ENCODE measurements at regions not wholly inside any gene's neighbourhood (a gene's known extent, or its start where the extent isn't known, plus 50 kb on each side); places are given as distances from the start of the nearest gene placed in this dataset.

DNA sequence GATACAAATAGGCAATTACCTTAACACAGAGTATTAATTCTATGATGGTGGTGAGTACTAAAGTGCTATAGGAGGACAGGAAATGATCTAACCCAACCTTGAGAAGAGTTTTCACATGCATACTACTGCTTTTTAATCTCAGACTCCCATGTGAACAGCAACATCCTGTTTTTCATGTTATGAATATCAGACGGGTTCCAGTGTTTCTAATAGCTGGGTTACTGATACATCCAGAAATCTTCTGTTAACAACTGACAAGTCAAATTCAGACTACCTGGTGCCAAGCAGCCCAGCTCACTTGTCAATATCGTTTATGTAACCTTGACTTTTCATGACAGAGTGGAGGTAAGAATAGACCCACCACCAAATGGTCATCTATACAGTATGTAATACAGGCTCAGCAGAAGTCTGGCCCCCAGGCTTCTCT lies 220.2 kb upstream of the COL8A1 start:
- H3K27me3 ChIP-seq (replicated peaks), result no peaks in the 10 kb centered on the region
- no peak for DNase-seq
- H3K4me3 ChIP-seq (ENCODE audit: low read depth, low read length), result no peak overlapping the region
- in situ Hi-C loops (cut with HindIII; ENCODE audit: low pct_ligation_motif_present, low sequenced_read_pairs), result no loop called here
- H3K27ac ChIP-seq, result peak overlapping the region; percentile 38
- H3K36me3 ChIP-seq (replicated peaks), result no peaks in the 10 kb centered on the region
- TF ChIP-seq CTCF (IDR thresholded peaks at IDR 0.05; ENCODE audit: low read depth, low read length, missing control alignments), result no peak

DNA sequence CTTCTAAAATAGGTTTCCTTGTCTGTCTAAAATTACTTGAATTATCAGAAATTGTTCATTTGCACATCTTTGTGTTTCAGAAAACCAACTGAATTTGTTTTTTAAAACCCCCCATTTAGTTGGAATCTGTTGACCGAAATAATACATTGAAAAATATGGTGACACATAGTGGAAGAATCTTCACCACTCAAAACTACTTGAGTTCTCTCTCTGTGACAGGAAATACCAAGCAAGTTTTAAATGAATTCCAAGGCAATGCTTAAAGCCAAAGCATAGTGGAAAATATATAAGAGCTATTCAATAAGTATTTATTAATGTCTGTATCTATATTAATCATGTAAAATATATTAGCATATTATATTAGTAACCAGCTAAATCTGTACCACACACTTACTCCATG lies 224.9 kb upstream of the COL8A1 start:
- in situ Hi-C loops (cut with HindIII; ENCODE audit: low pct_ligation_motif_present, low sequenced_read_pairs), result no loop called here
- H3K4me3 ChIP-seq (ENCODE audit: low read depth, low read length), result no peak overlapping the region
- H3K27me3 ChIP-seq (replicated peaks), result no peaks in the 10 kb centered on the region
- no peaks in the 10 kb centered on the region for H3K36me3 ChIP-seq (replicated peaks)
- H3K27ac ChIP-seq, result peak overlapping the region; percentile 87
- no peak for TF ChIP-seq CTCF (IDR thresholded peaks at IDR 0.05; ENCODE audit: low read depth, low read length, missing control alignments)
- DNase-seq, result no peak

DNA sequence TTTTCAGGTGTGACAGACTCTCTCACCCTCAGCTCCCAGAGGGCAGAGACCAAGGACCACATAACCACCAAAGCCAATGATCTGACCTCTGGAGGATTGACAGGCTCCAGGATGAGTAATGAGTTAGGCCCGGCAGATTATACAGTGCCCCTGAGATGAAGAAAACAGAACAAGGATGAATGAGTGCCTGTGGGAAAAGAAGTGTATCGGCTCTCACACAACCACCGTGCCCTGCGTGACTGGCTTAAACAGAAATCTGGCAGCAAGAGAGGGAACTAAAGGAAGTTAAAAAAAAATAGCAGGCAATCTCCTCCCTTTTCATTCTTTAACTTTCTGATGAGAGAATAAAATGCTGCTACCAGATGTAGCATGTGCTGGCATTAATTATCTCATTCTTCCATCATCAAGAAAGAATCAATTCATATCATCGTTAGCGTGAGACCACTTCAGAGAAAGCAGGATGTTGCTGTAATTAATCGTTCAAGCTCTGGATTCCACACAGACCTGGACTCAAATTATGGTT lies 227.5 kb upstream of the COL8A1 start:
- Histone ChIP-seq H3K4me3 (ENCODE audit: low read depth, low read length) (no peak overlapping the region), H3K27ac (peak overlapping the region; percentile 89), H3K27me3 (replicated peaks) (no peaks in the 10 kb centered on the region), H3K36me3 (replicated peaks) (no peaks in the 10 kb centered on the region)
- no peak for TF ChIP-seq CTCF (IDR thresholded peaks at IDR 0.05; ENCODE audit: low read depth, low read length, missing control alignments)
- peak; percentile 91 for DNase-seq
- in situ Hi-C loops (cut with HindIII; ENCODE audit: low pct_ligation_motif_present, low sequenced_read_pairs), result no loop called here

DNA sequence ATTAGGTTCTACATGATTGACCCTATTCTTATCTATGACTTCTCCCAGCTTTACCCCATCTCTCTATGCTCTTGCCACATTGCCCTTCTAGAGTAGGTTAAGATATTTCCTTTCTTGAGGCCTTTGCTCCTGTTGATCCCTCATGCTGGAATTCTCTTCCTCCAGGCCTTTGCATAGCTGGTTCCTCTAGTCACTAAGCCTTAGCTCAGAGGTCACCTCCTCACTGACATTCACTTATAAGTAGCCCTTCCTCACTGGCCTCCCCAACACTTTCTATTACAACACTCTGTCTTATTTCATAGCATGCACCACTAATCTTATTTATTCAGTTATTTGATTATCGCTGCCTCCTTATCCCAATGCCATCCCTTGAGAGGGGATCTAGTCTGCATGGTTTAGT lies 228.4 kb upstream of the COL8A1 start:
- no peak for TF ChIP-seq CTCF (IDR thresholded peaks at IDR 0.05; ENCODE audit: low read depth, low read length, missing control alignments)
- H3K27ac ChIP-seq, result peak overlapping the region; percentile 89
- in situ Hi-C loops (cut with HindIII; ENCODE audit: low pct_ligation_motif_present, low sequenced_read_pairs), result no loop called here
- H3K36me3 ChIP-seq (replicated peaks), result no peaks in the 10 kb centered on the region
- H3K27me3 ChIP-seq (replicated peaks), result no peaks in the 10 kb centered on the region
- no peak overlapping the region for H3K4me3 ChIP-seq (ENCODE audit: low read depth, low read length)
- no peak for DNase-seq

GRCh38 chr3:99407257-99407656 lies 231.1 kb upstream of the COL8A1 start:
- no peak overlapping the region for H3K27ac ChIP-seq
- no peaks in the 10 kb centered on the region for H3K27me3 ChIP-seq (replicated peaks)
- H3K36me3 ChIP-seq (replicated peaks), result no peaks in the 10 kb centered on the region
- in situ Hi-C loops (cut with HindIII; ENCODE audit: low pct_ligation_motif_present, low sequenced_read_pairs), result no loop called here
- H3K4me3 ChIP-seq (ENCODE audit: low read depth, low read length), result no peak overlapping the region
- TF ChIP-seq CTCF (IDR thresholded peaks at IDR 0.05; ENCODE audit: low read depth, low read length, missing control alignments), result no peak
- no peak for DNase-seq

GRCh38 chr3:99402755-99403154 lies 235.6 kb upstream of the COL8A1 start:
- in situ Hi-C loops (cut with HindIII; ENCODE audit: low pct_ligation_motif_present, low sequenced_read_pairs), result no loop called here
- no peak for TF ChIP-seq CTCF (IDR thresholded peaks at IDR 0.05; ENCODE audit: low read depth, low read length, missing control alignments)
- DNase-seq, result no peak
- no peak overlapping the region for H3K4me3 ChIP-seq (ENCODE audit: low read depth, low read length)
- H3K27ac ChIP-seq, result no peak overlapping the region
- H3K36me3 ChIP-seq (replicated peaks), result no peaks in the 10 kb centered on the region
- H3K27me3 ChIP-seq (replicated peaks), result no peaks in the 10 kb centered on the region
